Ovary (tissue), 7 donors: ENCODE measurements at regions not wholly inside any gene's neighbourhood (a gene's known extent, or its start where the extent isn't known, plus 50 kb on each side); places are given as distances from the start of the nearest gene placed in this dataset.

Source experiments
- DNase-seq, 5 donors: peaks; one replicate each; pipeline ENCODE4 v3.0.0-alpha.2; 2019 to 2020
- H3K27ac ChIP-seq, 2 donors: fragments of 200-600 bp; one replicate each; pipeline versions ENCODE4 v1.5.1 to v1.8.0; 2019 to 2022
- H3K27me3 ChIP-seq: fragments of 200-600 bp; one replicate; pipeline ENCODE4 v1.8.0; 2022
- H3K36me3 ChIP-seq: fragments of 200-600 bp; sonication (generic); one replicate; pipeline ENCODE4 v1.5.1; 2019
- H3K4me1 ChIP-seq: one replicate; pipeline ENCODE4 v1.8.1; 2013; ENCODE audit warnings: mild to moderate bottlenecking, moderate library complexity; ENCODE audit not compliant: insufficient read depth
- H3K4me3 ChIP-seq: fragments of 200-600 bp; sonication (generic); one replicate; pipeline ENCODE4 v1.5.1; 2017
- H3K9me3 ChIP-seq, 2 donors: fragments of 200-600 bp in 1 of 2; sonication (generic) in 1 of 2; one replicate each; pipeline versions ENCODE4 v1.5.1 to v1.8.1; 2013 to 2019; ENCODE audit warnings: mild to moderate bottlenecking in 1 of 2, moderate library complexity in 1 of 2
- CTCF ChIP-seq, 3 donors: fragments of 450-650 bp in 2 of 3; fragments of 200-600 bp in 1 of 3; IDR thresholded peaks; one replicate each; pipeline versions ENCODE4 v1.5.1 to v1.8.0; 2016 to 2022; ENCODE audit warnings: antibody characterized with exemption in 3 of 3, mild to moderate bottlenecking in 1 of 3
- EP300 ChIP-seq: sonication (generic); formaldehyde crosslinking; IDR thresholded peaks from one replicate; pipeline ENCODE4 v1.6.1; 2017; ENCODE audit warnings: antibody characterized with exemption
- POLR2A ChIP-seq: fragments of 450-650 bp; IDR thresholded peaks from one replicate; pipeline ENCODE4 v1.6.1; 2017; ENCODE audit warnings: antibody characterized with exemption, mild to moderate bottlenecking, moderate library complexity
- WGBS, 3 donors: extraction: QIAGEN DNeasy Blood & Tissue Kit in 1 of 3; methylation state at CpG; one replicate each; pipeline versions ENCODE4 v1.1.5 to v1.1.7; 2013 to 2017; 5-methylcytosine and 5-hydroxymethylcytosine counted together
- intact Hi-C, 4 donors: fragments of 100-400 bp; cut with DNase I; formaldehyde crosslinking; loops; one replicate each; pipeline versions ENCODE4 v1.11.0 to v1.15.1; 2022 to 2023
- donor health status: DM: no; HTN: no; CAD: no; lungs with moderate emphysema.
- donor health status: DM: no; HTN: no; CAD: no.
- donor health status: Bipolar disorder and iron deficiency.
- donor health status: DM: no; HTN: no; CAD: no.
- donor health status: DM: yes; HTN: yes; CAD: no.

- intact Hi-C loops: no loop called here
- H3K4me3 ChIP-seq: no peak overlapping the region
- H3K9me3 ChIP-seq: no peaks in the 10 kb centered on the region
- H3K36me3 ChIP-seq: no peaks in the 10 kb centered on the region
- 62 to 64% (median 64%) methylated on average over 3 of the region's 3 CpGs for WGBS, 3 donors
- H3K27ac ChIP-seq: no peak overlapping the region
- no peaks in the 10 kb centered on the region for H3K4me1 ChIP-seq
- H3K27me3 ChIP-seq: no peaks in the 10 kb centered on the region
- DNase-seq: no peak
- TF ChIP-seq EP300 (no peak), CTCF (IDR thresholded peaks at IDR 0.05) (no peak), POLR2A (no peak)
Measured at GRCh38 chrX:113726898-113727297, 857.0 kb upstream of the HTR2C start.

- Histone ChIP-seq H3K27me3 (no peaks in the 10 kb centered on the region), H3K9me3 (no peaks in the 10 kb centered on the region), H3K36me3 (no peaks in the 10 kb centered on the region), H3K27ac (no peak overlapping the region), H3K4me1 (no peaks in the 10 kb centered on the region), H3K4me3 (no peak overlapping the region)
- WGBS, 3 donors: 87 to 90% (median 88%) methylated on average over 4 of the region's 4 CpGs
- intact Hi-C loops: no loop called here
- no peak for TF ChIP-seq CTCF (IDR thresholded peaks at IDR 0.05)
- TF ChIP-seq EP300: no peak
- no peak for TF ChIP-seq POLR2A
- DNase-seq: no peak
Measured at GRCh38 chrX:113726466-113726865, 857.4 kb upstream of the HTR2C start.

GRCh38 chrX:113726009-113726408 lies 857.9 kb upstream of the HTR2C start:
- H3K4me3 ChIP-seq: no peak overlapping the region
- H3K4me1 ChIP-seq: no peaks in the 10 kb centered on the region
- no peak overlapping the region for H3K27ac ChIP-seq
- no peak for TF ChIP-seq CTCF (IDR thresholded peaks at IDR 0.05)
- no peak for TF ChIP-seq POLR2A
- no peak for TF ChIP-seq EP300
- H3K27me3 ChIP-seq: no peaks in the 10 kb centered on the region
- no peaks in the 10 kb centered on the region for H3K9me3 ChIP-seq
- no peaks in the 10 kb centered on the region for H3K36me3 ChIP-seq
- DNase-seq: no peak
- intact Hi-C loops: no loop called here
- 78 to 79% (median 78%) methylated on average over 3 of the region's 3 CpGs for WGBS, 3 donors

GRCh38 chrX:113699939-113700338 lies 859.3 kb upstream of the AMOT start:
- intact Hi-C loops: no loop called here
- WGBS, 3 donors: 86 to 100% (median 90%) methylated on average over 3 of the region's 3 CpGs
- Histone ChIP-seq H3K27me3 (no peaks in the 10 kb centered on the region), H3K36me3 (no peaks in the 10 kb centered on the region), H3K27ac (no peak overlapping the region), H3K4me3 (no peak overlapping the region), H3K9me3 (no peaks in the 10 kb centered on the region), H3K4me1 (no peaks in the 10 kb centered on the region)
- DNase-seq: no peak
- TF ChIP-seq EP300: no peak
- TF ChIP-seq CTCF (IDR thresholded peaks at IDR 0.05): no peak
- TF ChIP-seq POLR2A: no peak

GRCh38 chrX:113675278-113675677 lies 834.6 kb upstream of the AMOT start:
- intact Hi-C loops: no loop called here
- no peak overlapping the region for H3K4me3 ChIP-seq
- no peak overlapping the region for H3K27ac ChIP-seq
- H3K9me3 ChIP-seq: no peaks in the 10 kb centered on the region
- TF ChIP-seq CTCF (IDR thresholded peaks at IDR 0.05) (no peak), POLR2A (no peak), EP300 (no peak)
- DNase-seq: no peak
- no peaks in the 10 kb centered on the region for H3K27me3 ChIP-seq
- H3K4me1 ChIP-seq: no peaks in the 10 kb centered on the region
- H3K36me3 ChIP-seq: no peaks in the 10 kb centered on the region
- WGBS, 3 donors: 80 to 95% (median 88%) methylated on average over 1 of the region's 1 CpG
